Suprapubic skin (tissue), 4 donors: ENCODE measurements at regions not wholly inside any gene's neighbourhood (a gene's known extent, or its start where the extent isn't known, plus 50 kb on each side); places are given as distances from the start of the nearest gene placed in this dataset.

Experiments used
- DNase-seq, 2 donors: peaks; one replicate each; pipeline ENCODE4 v3.0.0-alpha.2; 2019; ENCODE audit warnings: low spot score in 2 of 2
- H3K27ac ChIP-seq: fragments of 200-600 bp; sonication (generic); one replicate; pipeline ENCODE4 v1.5.1; 2019
- H3K27me3 ChIP-seq: fragments of 200-600 bp; sonication (generic); one replicate; pipeline ENCODE4 v1.5.1; 2019
- H3K36me3 ChIP-seq: fragments of 200-600 bp; sonication (generic); one replicate; pipeline ENCODE4 v1.5.1; 2019
- H3K4me1 ChIP-seq: fragments of 200-600 bp; sonication (generic); one replicate; pipeline ENCODE4 v1.5.1; 2019
- H3K4me3 ChIP-seq: fragments of 200-600 bp; sonication (generic); one replicate; pipeline ENCODE4 v1.5.1; 2019; ENCODE audit warnings: mild to moderate bottlenecking
- H3K9me3 ChIP-seq: fragments of 200-600 bp; sonication (generic); one replicate; pipeline ENCODE4 v1.5.1; 2019
- EP300 ChIP-seq: sonication (generic); formaldehyde crosslinking; IDR thresholded peaks from one replicate; pipeline ENCODE4 v1.6.1; 2017; ENCODE audit warnings: antibody characterized with exemption
- POLR2A ChIP-seq, 2 donors: fragments of 450-650 bp; IDR thresholded peaks; one replicate each; pipeline ENCODE4 v1.6.1; 2017; ENCODE audit warnings: antibody characterized with exemption in 2 of 2, mild to moderate bottlenecking in 2 of 2, moderate library complexity in 2 of 2
- POLR2AphosphoS5 ChIP-seq, 3 donors: sonication (generic); formaldehyde crosslinking; IDR thresholded peaks; one replicate each; pipeline ENCODE4 v1.6.1; 2017; ENCODE audit warnings: antibody characterized with exemption in 3 of 3
- WGBS: methylation state at CpG from one replicate; pipeline ENCODE4 v1.1.5; 2018; 5-methylcytosine and 5-hydroxymethylcytosine counted together
- TF ChIP-seq, protein P1 (sequence below), 2 donors: fragments of 200-600 bp in 1 of 2; fragments of 450-650 bp in 1 of 2; sonication (generic) in 1 of 2; IDR thresholded peaks; one replicate each; pipeline ENCODE4 v1.5.1; 2016 to 2019; ENCODE audit warnings: antibody characterized with exemption in 2 of 2, mild to moderate bottlenecking in 1 of 2, moderate library complexity in 1 of 2

DNA sequence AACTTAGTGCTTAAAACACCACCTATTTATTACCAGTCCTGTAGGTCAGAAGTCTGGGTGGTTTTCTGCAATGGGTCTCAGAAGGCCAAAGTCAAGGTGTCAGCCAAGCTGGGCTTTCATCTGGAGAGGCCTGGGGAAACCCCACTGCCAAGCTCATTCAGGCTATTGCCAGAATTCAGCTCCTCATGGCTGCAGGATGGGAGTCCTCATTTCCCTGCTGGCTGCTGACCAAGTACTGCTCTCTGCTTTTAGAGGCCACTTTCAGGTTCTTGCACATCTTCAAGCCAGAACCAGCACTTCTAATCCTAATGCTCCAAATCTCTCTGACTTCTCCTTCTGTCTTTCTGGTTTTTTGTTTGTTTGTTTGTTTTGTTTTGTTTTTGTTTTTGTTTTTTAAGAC is 109.3 kb downstream of the BCOR start:
- no peaks in the 10 kb centered on the region for H3K36me3 ChIP-seq
- H3K4me1 ChIP-seq, result peaks cover 8% of the 10 kb centered on the region
- H3K27me3 ChIP-seq, result no peaks in the 10 kb centered on the region
- DNase-seq, result no peak
- no peaks in the 10 kb centered on the region for H3K9me3 ChIP-seq
- H3K27ac ChIP-seq, result no peak overlapping the region
- no peak overlapping the region for H3K4me3 ChIP-seq
- TF ChIP-seq, protein P1, sequence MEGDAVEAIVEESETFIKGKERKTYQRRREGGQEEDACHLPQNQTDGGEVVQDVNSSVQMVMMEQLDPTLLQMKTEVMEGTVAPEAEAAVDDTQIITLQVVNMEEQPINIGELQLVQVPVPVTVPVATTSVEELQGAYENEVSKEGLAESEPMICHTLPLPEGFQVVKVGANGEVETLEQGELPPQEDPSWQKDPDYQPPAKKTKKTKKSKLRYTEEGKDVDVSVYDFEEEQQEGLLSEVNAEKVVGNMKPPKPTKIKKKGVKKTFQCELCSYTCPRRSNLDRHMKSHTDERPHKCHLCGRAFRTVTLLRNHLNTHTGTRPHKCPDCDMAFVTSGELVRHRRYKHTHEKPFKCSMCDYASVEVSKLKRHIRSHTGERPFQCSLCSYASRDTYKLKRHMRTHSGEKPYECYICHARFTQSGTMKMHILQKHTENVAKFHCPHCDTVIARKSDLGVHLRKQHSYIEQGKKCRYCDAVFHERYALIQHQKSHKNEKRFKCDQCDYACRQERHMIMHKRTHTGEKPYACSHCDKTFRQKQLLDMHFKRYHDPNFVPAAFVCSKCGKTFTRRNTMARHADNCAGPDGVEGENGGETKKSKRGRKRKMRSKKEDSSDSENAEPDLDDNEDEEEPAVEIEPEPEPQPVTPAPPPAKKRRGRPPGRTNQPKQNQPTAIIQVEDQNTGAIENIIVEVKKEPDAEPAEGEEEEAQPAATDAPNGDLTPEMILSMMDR (IDR thresholded peaks at IDR 0.05), result no peak
- TF ChIP-seq EP300 (no peak), POLR2A (IDR thresholded peaks at IDR 0.05) (no peak), POLR2AphosphoS5 (IDR thresholded peaks at IDR 0.05) (no peak)

DNA sequence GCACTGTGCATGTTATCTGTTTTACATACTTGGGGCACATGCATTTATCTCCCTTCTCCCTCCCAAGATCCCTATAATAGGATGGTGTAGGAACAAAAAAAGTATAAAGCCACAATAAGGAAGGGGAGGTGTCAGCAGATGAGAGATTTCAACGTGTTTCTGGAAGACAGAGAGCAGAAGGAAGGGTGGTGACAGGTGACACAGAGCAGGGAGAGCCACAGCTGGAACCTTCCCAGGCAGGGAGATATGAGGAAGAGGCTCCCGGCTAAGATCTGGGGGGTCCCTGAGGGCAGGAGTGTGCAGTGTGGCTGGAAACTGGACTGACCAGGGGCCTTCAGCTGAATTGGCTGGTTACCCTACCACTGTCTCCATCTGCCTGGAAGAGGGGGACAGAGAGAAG is 107.4 kb downstream of the BCOR start:
- Histone ChIP-seq H3K27me3 (no peaks in the 10 kb centered on the region), H3K9me3 (no peaks in the 10 kb centered on the region), H3K27ac (no peak overlapping the region), H3K4me3 (no peak overlapping the region), H3K4me1 (no peaks in the 10 kb centered on the region), H3K36me3 (no peaks in the 10 kb centered on the region)
- DNase-seq, result no peak
- WGBS, result 54% methylated on average over 2 of the region's 2 CpGs
- TF ChIP-seq, protein P1 (IDR thresholded peaks at IDR 0.05), result no peak
- TF ChIP-seq EP300 (no peak), POLR2A (IDR thresholded peaks at IDR 0.05) (no peak), POLR2AphosphoS5 (IDR thresholded peaks at IDR 0.05) (no peak)

DNA sequence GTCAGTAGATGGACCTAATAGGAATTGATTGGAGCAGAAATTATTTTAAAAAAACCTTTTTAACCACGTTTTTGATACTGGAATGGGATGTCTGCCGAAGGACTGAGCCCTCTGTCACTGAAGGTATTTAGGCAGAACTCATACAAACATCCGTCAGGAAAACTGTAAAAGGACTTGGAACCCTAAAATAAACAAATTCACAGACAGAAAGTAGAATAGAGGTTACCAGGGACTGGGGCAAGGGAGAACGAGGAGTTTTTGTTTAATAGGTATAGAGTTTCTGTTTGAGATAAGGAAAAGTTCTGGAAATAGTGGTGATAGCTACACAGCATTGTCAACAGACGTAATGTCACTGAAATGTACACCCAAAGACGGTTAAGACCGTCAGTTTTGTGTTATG is 105.5 kb downstream of the BCOR start:
- TF ChIP-seq, protein P1 (IDR thresholded peaks at IDR 0.05), result no peak
- no peak for DNase-seq
- no peak overlapping the region for H3K27ac ChIP-seq
- no peaks in the 10 kb centered on the region for H3K36me3 ChIP-seq
- no peak overlapping the region for H3K4me3 ChIP-seq
- no peaks in the 10 kb centered on the region for H3K4me1 ChIP-seq
- no peaks in the 10 kb centered on the region for H3K9me3 ChIP-seq
- no peaks in the 10 kb centered on the region for H3K27me3 ChIP-seq
- WGBS, result 84% methylated on average over 7 of the region's 7 CpGs

DNA sequence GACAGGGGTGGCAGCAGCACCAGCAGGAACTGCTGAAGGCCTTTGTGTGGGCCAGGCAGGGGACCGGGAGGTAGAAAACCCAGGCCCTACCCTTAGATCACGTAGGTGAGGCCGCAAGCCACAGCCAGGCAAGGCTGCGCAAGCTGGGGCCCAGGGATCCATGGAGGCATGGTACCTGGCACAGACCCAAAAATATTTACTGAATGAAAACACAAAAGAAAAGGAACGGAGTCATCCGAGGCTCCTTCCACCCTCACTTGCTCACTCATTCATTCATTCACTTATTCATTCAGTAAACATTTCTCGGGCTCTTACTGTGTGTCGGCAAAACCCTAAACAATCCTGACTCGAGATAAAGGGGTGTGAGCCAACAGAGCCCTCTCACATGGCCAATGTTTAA is 102.3 kb downstream of the BCOR start:
- no peak for DNase-seq
- 87% methylated on average over 9 of the region's 9 CpGs for WGBS
- Histone ChIP-seq H3K27me3 (no peaks in the 10 kb centered on the region), H3K4me1 (no peaks in the 10 kb centered on the region), H3K4me3 (no peak overlapping the region), H3K9me3 (no peaks in the 10 kb centered on the region), H3K27ac (no peak overlapping the region), H3K36me3 (no peaks in the 10 kb centered on the region)
- no peak for TF ChIP-seq POLR2AphosphoS5 (IDR thresholded peaks at IDR 0.05)
- TF ChIP-seq, protein P1 (IDR thresholded peaks at IDR 0.05), result no peak
- TF ChIP-seq EP300, result no peak
- TF ChIP-seq POLR2A (IDR thresholded peaks at IDR 0.05), result no peak

DNA sequence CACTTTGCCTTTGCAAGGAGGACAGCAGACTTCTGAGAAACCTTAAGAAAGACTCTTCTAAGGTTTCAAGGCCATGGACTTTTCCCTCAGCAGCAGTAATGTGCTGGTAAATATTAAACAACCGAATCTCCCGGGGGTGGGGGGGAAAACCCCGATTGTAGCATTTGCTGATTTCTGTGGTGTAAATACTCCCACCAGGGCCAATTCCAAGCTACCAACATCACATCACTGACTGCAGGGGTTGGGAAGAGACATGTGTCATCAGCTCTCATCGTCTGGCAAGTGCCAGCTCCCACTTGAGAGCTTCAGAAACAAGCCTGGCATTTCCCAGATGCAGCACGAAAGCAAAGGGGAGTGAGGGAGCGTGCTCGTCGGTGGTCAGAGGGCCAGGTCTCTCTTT is 101.2 kb downstream of the BCOR start:
- Histone ChIP-seq H3K27me3 (no peaks in the 10 kb centered on the region), H3K9me3 (no peaks in the 10 kb centered on the region), H3K36me3 (no peaks in the 10 kb centered on the region), H3K4me3 (no peak overlapping the region), H3K4me1 (no peaks in the 10 kb centered on the region), H3K27ac (no peak overlapping the region)
- DNase-seq, result no peak
- TF ChIP-seq POLR2A (IDR thresholded peaks at IDR 0.05) (no peak), POLR2AphosphoS5 (IDR thresholded peaks at IDR 0.05) (no peak), EP300 (no peak)
- TF ChIP-seq, protein P1 (IDR thresholded peaks at IDR 0.05), result no peak
- 80% methylated on average over 8 of the region's 8 CpGs for WGBS
